ENCODE measurements at regions not wholly inside any gene's neighbourhood (a gene's known extent, or its start where the extent isn't known, plus 50 kb on each side); places are given as distances from the start of the nearest gene placed in this dataset.

DNA sequence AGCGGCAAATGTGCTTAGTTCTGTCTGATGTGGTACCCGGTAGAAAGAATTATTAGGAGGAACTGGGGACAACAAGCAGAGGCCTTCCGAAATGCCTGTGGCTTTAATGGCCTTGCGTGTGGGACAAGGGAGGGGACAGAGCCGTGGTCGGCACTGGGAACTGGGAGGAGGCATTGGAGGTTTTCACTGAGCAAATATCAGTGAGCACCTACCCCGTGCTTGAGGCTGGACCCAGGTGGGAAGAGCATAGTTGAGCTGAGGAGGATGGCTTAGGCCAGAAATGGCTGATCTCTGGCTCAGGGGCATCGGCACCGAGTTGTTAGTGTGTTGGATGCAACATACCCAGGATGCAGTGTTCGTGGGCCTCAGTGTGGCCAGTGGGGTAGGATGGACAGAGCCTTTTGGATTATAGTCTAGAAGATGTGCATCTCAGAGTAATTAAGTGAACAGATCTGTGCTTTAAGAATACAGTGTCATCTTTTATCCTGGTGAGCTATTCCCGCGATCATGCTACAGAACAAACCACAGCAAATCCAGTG, 201.3 kb downstream of the TEX29 start:
- Histone ChIP-seq H3K79me2 (replicated peaks; ENCODE audit: insufficient read depth) (no peaks in the 10 kb centered on the region), H3K4me2 (no peak overlapping the region), H3K27ac (ENCODE audit: low read depth) (no peak overlapping the region), H3K4me1 (ENCODE audit: insufficient read depth) (no peaks in the 10 kb centered on the region), H3K27me3 (ENCODE audit: insufficient read depth) (no peaks in the 10 kb centered on the region), H3F3A (replicated peaks; ENCODE audit: low read depth) (no peaks in the 10 kb centered on the region), H3K36me3 (ENCODE audit: insufficient read depth) (no peaks in the 10 kb centered on the region), H3K9me2 (ENCODE audit: insufficient read depth) (peaks cover 13% of the 10 kb centered on the region; the same call in 1 of the 2 replicates), H2AFZ (no peak overlapping the region), H4K20me1 (replicated peaks; ENCODE audit: insufficient read depth) (no peaks in the 10 kb centered on the region), H3K4me3 (no peak overlapping the region)
- Mint-ChIP-seq H3K27me3 (ENCODE audit: insufficient read depth, low read depth, poor library complexity) (peaks cover 5% of the 10 kb centered on the region), H3K27ac (no peak overlapping the region), H3K4me1 (peaks cover 3% of the 10 kb centered on the region), H3K36me3 (ENCODE audit: low read depth) (no peaks in the 10 kb centered on the region), H3K4me3 (no peak overlapping the region), H3K9me3 (peaks cover 5% of the 10 kb centered on the region; the same call in 2 of the 3 replicates)
- TF ChIP-seq EZH2phosphoT487 (IDR thresholded peaks at IDR 0.05; ENCODE audit: unreplicated experiment), result no peak
- DNase-seq (ENCODE audit: low spot score) (no peak), ATAC-seq (no peak)

DNA sequence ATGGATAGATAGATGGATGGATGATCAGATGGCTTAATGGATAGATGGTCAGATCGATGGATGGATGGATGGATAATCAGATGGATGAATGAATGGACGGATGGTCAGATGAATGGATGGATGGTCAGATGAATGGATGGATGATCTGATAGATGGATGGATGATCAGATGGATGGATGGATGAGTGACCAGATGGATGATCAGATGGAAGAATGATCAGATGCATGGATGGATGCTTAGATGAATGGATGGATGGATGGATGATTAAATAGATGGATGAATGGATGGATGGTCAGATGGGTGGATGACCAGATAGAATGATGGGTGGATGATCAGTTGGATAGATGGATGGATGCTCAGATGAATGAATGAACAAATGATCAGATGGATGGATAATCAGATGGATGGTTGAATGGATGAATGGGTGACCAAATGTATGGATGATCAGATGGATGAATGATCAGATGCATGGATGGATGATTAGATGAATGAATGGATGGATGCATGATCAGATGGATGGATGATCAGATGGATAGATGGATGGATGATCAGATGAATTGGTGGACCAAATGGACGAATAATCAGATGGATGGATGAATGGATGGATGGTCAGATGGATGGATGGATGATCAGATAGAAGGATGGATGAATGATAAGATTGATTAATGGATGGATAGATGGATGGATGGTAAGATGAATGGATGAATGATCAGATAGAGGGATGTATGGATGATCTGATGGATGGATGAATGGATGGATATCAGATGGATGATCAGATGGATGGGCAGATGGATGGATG, 205.1 kb downstream of the TEX29 start:
- H3K36me3 Mint-ChIP-seq (ENCODE audit: low read depth), result no peaks in the 10 kb centered on the region
- Histone ChIP-seq H4K20me1 (replicated peaks; ENCODE audit: insufficient read depth) (no peaks in the 10 kb centered on the region), H3K9me2 (ENCODE audit: insufficient read depth) (peaks cover 13% of the 10 kb centered on the region; the same call in 1 of the 2 replicates)

More for the DNA sequence above, 205.1 kb downstream of the TEX29 start:
- ATAC-seq (no peak), DNase-seq (ENCODE audit: low spot score) (no peak)
- Histone ChIP-seq H2AFZ (no peak overlapping the region), H3K36me3 (ENCODE audit: insufficient read depth) (no peaks in the 10 kb centered on the region), H3K27me3 (ENCODE audit: insufficient read depth) (no peaks in the 10 kb centered on the region), H3K4me3 (no peak overlapping the region), H3F3A (replicated peaks; ENCODE audit: low read depth) (no peaks in the 10 kb centered on the region), H3K4me2 (no peak overlapping the region), H3K4me1 (ENCODE audit: insufficient read depth) (peaks cover 10% of the 10 kb centered on the region), H3K79me2 (replicated peaks; ENCODE audit: insufficient read depth) (no peaks in the 10 kb centered on the region), H3K27ac (ENCODE audit: low read depth) (no peak overlapping the region)
- H3K4me1 Mint-ChIP-seq, result peaks cover 17% of the 10 kb centered on the region
- no peak overlapping the region for H3K4me3 Mint-ChIP-seq
- TF ChIP-seq NANOG (IDR thresholded peaks at IDR 0.05; ENCODE audit: borderline replicate concordance), result no peak
- no peak for TF ChIP-seq EZH2 (IDR thresholded peaks at IDR 0.05; ENCODE audit: low read depth, unreplicated experiment)
- no peak for TF ChIP-seq STAT1 (IDR thresholded peaks at IDR 0.05; ENCODE audit: unreplicated experiment)
- TF ChIP-seq EZH2phosphoT487 (IDR thresholded peaks at IDR 0.05; ENCODE audit: unreplicated experiment), result no peak
- TF ChIP-seq, protein P1, sequence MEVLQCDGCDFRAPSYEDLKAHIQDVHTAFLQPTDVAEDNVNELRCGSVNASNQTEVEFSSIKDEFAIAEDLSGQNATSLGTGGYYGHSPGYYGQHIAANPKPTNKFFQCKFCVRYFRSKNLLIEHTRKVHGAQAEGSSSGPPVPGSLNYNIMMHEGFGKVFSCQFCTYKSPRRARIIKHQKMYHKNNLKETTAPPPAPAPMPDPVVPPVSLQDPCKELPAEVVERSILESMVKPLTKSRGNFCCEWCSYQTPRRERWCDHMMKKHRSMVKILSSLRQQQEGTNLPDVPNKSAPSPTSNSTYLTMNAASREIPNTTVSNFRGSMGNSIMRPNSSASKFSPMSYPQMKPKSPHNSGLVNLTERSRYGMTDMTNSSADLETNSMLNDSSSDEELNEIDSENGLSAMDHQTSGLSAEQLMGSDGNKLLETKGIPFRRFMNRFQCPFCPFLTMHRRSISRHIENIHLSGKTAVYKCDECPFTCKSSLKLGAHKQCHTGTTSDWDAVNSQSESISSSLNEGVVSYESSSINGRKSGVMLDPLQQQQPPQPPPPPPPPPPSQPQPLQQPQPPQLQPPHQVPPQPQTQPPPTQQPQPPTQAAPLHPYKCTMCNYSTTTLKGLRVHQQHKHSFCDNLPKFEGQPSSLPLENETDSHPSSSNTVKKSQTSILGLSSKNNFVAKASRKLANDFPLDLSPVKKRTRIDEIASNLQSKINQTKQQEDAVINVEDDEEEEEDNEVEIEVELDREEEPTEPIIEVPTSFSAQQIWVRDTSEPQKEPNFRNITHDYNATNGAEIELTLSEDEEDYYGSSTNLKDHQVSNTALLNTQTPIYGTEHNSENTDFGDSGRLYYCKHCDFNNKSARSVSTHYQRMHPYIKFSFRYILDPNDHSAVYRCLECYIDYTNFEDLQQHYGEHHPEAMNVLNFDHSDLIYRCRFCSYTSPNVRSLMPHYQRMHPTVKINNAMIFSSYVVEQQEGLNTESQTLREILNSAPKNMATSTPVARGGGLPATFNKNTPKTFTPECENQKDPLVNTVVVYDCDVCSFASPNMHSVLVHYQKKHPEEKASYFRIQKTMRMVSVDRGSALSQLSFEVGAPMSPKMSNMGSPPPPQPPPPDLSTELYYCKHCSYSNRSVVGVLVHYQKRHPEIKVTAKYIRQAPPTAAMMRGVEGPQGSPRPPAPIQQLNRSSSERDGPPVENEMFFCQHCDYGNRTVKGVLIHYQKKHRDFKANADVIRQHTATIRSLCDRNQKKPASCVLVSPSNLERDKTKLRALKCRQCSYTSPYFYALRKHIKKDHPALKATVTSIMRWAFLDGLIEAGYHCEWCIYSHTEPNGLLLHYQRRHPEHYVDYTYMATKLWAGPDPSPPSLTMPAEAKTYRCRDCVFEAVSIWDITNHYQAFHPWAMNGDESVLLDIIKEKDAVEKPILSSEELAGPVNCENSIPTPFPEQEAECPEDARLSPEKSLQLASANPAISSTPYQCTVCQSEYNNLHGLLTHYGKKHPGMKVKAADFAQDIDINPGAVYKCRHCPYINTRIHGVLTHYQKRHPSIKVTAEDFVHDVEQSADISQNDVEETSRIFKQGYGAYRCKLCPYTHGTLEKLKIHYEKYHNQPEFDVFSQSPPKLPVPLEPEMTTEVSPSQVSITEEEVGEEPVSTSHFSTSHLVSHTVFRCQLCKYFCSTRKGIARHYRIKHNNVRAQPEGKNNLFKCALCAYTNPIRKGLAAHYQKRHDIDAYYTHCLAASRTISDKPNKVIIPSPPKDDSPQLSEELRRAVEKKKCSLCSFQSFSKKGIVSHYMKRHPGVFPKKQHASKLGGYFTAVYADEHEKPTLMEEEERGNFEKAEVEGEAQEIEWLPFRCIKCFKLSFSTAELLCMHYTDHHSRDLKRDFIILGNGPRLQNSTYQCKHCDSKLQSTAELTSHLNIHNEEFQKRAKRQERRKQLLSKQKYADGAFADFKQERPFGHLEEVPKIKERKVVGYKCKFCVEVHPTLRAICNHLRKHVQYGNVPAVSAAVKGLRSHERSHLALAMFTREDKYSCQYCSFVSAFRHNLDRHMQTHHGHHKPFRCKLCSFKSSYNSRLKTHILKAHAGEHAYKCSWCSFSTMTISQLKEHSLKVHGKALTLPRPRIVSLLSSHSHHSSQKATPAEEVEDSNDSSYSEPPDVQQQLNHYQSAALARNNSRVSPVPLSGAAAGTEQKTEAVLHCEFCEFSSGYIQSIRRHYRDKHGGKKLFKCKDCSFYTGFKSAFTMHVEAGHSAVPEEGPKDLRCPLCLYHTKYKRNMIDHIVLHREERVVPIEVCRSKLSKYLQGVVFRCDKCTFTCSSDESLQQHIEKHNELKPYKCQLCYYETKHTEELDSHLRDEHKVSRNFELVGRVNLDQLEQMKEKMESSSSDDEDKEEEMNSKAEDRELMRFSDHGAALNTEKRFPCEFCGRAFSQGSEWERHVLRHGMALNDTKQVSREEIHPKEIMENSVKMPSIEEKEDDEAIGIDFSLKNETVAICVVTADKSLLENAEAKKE (CRISPR knock-in tag; IDR thresholded peaks at IDR 0.05), result no peak
- TF ChIP-seq, protein P2, sequence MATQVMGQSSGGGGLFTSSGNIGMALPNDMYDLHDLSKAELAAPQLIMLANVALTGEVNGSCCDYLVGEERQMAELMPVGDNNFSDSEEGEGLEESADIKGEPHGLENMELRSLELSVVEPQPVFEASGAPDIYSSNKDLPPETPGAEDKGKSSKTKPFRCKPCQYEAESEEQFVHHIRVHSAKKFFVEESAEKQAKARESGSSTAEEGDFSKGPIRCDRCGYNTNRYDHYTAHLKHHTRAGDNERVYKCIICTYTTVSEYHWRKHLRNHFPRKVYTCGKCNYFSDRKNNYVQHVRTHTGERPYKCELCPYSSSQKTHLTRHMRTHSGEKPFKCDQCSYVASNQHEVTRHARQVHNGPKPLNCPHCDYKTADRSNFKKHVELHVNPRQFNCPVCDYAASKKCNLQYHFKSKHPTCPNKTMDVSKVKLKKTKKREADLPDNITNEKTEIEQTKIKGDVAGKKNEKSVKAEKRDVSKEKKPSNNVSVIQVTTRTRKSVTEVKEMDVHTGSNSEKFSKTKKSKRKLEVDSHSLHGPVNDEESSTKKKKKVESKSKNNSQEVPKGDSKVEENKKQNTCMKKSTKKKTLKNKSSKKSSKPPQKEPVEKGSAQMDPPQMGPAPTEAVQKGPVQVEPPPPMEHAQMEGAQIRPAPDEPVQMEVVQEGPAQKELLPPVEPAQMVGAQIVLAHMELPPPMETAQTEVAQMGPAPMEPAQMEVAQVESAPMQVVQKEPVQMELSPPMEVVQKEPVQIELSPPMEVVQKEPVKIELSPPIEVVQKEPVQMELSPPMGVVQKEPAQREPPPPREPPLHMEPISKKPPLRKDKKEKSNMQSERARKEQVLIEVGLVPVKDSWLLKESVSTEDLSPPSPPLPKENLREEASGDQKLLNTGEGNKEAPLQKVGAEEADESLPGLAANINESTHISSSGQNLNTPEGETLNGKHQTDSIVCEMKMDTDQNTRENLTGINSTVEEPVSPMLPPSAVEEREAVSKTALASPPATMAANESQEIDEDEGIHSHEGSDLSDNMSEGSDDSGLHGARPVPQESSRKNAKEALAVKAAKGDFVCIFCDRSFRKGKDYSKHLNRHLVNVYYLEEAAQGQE (IDR thresholded peaks at IDR 0.05; ENCODE audit: unreplicated experiment), result no peak
- no peaks in the 10 kb centered on the region for H3K9me3 Mint-ChIP-seq
- H3K27ac Mint-ChIP-seq, result no peak overlapping the region
- H3K27me3 Mint-ChIP-seq (ENCODE audit: insufficient read depth, low read depth, poor library complexity), result peaks cover 10% of the 10 kb centered on the region

Measured in GM23338 (cell line).